Gastroesophageal sphincter (tissue), 3 donors: ENCODE measurements at regions not wholly inside any gene's neighbourhood (a gene's known extent, or its start where the extent isn't known, plus 50 kb on each side); places are given as distances from the start of the nearest gene placed in this dataset.

Experiments
- CTCF ChIP-seq, 4 experiments: fragments of 200-600 bp in 2 of 4; fragments of 450-650 bp in 2 of 4; sonication (generic) in 1 of 4; IDR thresholded peaks; one replicate each; pipeline ENCODE4 v1.5.1; 2017 to 2019; ENCODE audit warnings: antibody characterized with exemption in 4 of 4, mild to moderate bottlenecking in 2 of 4, moderate library complexity in 2 of 4
- EP300 ChIP-seq: sonication (generic); formaldehyde crosslinking; IDR thresholded peaks from one replicate; pipeline ENCODE4 v1.6.1; 2017; ENCODE audit warnings: antibody characterized with exemption, mild to moderate bottlenecking
- POLR2AphosphoS5 ChIP-seq: sonication (generic); formaldehyde crosslinking; IDR thresholded peaks from one replicate; pipeline ENCODE4 v1.6.1; 2017; ENCODE audit warnings: antibody characterized with exemption

DNA sequence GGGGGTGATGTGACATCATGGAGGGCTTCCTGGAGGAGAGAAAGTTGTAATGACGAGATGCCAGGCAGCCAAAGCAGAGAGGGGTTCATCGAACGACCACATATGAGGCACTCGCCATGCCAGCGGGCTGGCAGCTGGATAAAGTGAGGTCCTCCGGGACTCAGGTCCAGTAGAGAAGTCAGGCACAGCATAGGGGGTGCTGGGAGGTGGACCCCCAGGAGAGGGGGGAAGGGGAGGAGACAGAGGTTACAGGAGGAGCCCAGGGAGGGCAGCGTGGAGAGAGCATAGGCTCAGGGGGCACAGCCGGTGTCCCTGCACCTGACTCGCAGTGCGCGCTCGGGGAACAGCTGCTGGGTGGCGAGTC is 174.7 kb downstream of the BMP7 start:
- no peak for TF ChIP-seq CTCF (IDR thresholded peaks at IDR 0.05)
- TF ChIP-seq POLR2AphosphoS5 = no peak
- TF ChIP-seq EP300 = no peak
